NCI-H2107 treated with DMSO at 0.1 percent for 48 hours (cell line): ENCODE measurements at regions not wholly inside any gene's neighbourhood (a gene's known extent, or its start where the extent isn't known, plus 50 kb on each side); places are given as distances from the start of the nearest gene placed in this dataset.
A peak's percentile ranks its signal among the peaks of the same experiment; 100 is the strongest.
"Not testable (repeated sequence)": the region's sequence is repeated elsewhere in the genome, so short reads cannot be mapped to it uniquely, and the experiment has no call there.

ENCODE experiments used
- DNase-seq: peaks from one replicate; lab custom pipeline; 2025; ENCODE audit not compliant: unreplicated experiment; lab: John Stamatoyannopoulos, UW

- no peak for DNase-seq
Measured at GRCh38 chr3:112738366-112738765, 97.4 kb upstream of the CCDC80 start.

GRCh38 chr3:112736805-112737566 lies 96.0 kb upstream of the CCDC80 start:
- DNase-seq = no peak

DNA sequence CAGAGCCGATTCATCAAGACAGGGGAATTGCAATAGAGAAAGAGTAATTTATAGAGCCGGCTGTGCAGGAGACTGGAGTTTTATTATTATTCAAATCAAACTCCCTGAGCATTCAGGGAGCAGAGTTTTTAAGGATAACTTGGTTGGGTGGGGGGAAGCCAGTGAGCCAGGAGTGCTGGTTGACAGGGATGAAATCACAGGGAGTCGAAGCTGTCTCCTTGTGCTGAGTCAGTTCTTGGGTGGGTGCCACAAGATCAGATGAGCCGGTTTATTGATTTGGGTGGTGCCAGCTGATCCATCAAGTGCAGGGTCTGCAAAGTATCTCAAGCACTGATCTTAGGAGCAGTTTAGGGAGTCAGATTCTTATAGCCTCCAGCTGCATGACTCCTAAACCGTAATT lies 95.4 kb upstream of the CCDC80 start:
- DNase-seq = no peak

DNA sequence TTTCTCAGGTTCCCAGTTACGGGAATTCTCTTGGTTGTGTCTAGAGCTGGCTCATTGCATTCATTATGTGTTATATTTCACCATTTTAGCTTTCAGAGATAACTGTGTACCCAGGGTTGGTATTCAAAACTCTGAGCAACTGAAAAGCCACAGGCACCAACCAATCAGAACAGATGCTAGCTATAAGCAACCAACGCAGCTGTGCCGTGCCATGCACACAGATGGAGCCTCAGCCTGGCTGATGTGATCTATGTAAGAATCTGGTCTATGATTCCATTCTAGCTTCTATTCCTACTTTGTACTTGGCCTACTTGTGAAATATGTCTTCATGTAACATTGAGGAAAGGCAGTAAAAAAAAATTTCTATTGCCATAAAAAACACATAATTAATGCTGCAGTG lies 95.0 kb upstream of the CCDC80 start:
- no peak for DNase-seq

- peak; percentile 54 for DNase-seq
Measured at GRCh38 chr3:112734736-112735350, 93.9 kb upstream of the CCDC80 start.

DNA sequence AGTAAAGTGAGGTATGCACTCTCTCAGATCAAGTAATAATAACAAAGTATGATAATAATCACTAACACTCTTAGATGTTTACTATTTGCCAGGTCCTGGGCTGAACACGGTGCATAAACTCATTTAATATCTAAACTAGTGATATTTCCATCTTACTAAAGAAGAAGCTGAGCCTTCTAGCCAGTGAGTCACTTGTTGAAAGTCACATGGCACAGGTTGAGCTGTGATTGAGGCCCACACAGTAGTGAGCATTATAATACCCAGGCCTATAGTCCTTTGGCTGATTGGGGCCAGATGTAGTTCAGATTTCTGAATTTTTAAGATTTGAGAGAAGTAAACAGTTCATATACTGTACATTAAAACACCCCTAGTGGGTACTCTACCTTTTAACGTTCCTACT lies 93.2 kb upstream of the CCDC80 start:
- DNase-seq = no peak

- no peak for DNase-seq
Measured at GRCh38 chr3:112730210-112730609, 89.3 kb upstream of the CCDC80 start.

GRCh38 chr3:112721231-112721630 lies 80.3 kb upstream of the CCDC80 start:
- DNase-seq = no peak

DNA sequence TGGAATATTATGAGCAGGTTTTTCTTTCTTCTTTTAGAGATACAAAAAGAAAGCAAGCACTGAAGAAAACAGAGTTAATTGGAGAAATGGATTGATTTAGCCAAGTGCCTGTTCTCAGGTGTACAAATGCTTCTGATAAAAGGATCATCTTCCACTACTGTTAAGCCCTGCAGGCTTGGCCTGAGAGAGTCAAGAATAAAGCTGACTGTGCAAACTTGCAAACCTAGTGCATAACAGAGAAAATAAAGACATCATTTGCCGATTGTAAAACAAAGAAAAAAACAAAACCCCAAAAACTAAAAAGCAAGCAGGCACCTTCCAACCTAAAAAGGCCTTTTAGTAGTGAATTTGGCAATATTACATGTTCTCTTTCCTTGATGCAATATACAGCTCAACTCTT lies 78.0 kb upstream of the CCDC80 start:
- no peak for DNase-seq

- no peak for DNase-seq
Measured at GRCh38 chr3:112718516-112718915, 77.6 kb upstream of the CCDC80 start.

DNA sequence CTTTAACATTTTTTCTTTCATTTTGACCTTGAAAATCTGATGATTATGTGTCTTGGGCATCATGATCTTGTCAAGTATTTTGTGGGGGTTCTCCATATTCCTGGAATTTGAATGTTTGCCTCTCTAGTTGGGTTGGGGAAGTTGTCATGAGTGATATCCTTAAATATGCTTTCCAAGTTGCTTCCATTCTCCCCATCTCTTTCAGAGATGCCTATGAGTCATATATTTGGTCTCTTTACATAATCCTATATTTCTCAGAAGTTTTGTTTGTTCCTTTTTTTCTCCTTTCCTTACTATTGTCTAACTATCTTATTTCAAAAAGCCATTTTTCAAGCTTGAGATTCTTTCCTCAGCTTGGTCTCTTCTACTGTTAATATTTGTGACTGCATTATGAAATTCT lies 69.0 kb upstream of the CCDC80 start:
- no peak for DNase-seq

DNA sequence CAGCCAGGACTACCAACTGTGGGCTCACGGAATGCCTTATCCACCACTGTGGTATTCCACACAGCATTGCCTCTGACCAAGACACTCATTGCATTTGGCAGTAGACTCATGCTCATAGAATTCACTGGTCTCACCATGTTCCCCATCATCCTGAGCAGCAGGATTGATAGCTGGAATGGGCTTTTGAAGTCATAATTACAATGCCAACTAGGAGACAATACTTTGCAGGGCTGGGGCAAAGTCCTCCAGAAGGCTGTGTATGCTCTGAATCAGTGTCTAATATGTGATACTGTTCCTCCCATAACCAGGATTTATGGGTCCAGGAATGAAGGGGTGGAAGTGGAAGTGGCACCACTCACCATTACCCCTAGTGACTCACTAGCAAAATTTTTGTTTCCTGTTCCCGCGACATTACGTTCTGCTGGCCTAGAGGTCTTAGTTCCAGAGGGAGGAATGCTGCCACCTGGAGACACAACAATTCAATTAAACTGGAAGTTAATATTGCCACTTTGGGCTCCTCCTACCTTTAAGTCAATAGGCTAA lies 58.6 kb upstream of the CCDC80 start:
- no peak for DNase-seq

GRCh38 chr3:112698442-112698841 lies 57.5 kb upstream of the CCDC80 start:
- not testable (repeated sequence) for DNase-seq

DNA sequence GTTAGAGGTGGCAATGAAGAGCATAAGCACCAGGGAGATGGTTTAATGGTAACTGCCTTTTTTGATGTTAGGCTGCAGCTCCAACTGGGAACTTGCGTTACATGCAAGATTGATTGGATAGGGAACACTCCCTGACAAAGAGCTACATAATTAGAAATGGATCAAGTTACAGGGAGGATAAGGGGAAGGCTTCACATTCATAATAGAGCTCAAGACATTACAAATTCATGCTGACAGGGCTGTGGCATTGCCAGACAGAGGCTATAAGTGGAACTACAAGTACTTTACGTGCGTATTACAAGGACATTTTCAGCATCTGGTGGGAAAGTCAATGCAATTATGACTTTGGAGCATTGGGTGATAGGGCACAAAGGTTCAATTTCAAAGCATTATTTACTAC lies 55.3 kb upstream of the CCDC80 start:
- DNase-seq = peak; percentile 83

- peak; percentile 10 for DNase-seq
Measured at GRCh38 chr3:112695377-112696108, 54.6 kb upstream of the CCDC80 start.

DNA sequence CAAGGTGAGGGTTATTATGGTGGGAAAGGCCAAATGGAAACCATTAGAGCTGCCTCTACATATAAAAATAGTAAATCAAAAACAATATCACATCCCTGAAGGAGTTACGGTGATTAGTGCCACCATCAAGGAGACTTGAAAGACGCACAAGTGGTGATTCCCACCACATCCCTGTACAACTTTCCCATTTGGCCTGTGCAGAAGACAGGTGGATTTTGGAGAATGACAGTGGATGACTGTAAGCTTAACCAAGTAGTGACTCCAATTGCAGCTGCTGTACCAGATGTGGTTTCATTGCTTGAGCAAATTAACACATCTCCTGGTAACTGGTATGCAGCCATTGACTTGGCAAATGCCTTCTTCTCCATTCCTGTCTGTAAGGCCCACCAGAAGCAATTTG lies 54.0 kb upstream of the CCDC80 start:
- not testable (repeated sequence) for DNase-seq

DNA sequence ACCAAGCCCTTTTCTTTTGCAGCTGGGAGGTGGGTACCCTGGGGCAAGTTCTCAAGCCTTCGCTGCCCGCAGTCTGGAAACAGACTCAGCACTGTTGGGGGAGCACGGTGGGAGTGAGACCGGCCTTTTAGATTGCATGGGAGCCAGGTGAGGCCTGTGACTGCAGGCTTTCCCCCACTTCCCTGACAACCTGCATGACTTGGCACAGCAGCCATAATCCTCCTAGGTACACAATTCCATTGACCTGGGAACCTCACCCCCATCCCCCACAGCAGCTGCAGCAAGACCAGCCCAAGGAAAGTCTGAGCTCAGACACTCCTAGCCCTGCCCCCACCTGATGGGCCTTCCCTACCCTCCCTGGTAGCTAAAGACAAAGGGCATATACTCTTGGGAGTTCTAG lies 52.2 kb upstream of the CCDC80 start:
- no peak for DNase-seq
